ENCODE measurements at regions not wholly inside any gene's neighbourhood (a gene's known extent, or its start where the extent isn't known, plus 50 kb on each side); places are given as distances from the start of the nearest gene placed in this dataset.

DNA sequence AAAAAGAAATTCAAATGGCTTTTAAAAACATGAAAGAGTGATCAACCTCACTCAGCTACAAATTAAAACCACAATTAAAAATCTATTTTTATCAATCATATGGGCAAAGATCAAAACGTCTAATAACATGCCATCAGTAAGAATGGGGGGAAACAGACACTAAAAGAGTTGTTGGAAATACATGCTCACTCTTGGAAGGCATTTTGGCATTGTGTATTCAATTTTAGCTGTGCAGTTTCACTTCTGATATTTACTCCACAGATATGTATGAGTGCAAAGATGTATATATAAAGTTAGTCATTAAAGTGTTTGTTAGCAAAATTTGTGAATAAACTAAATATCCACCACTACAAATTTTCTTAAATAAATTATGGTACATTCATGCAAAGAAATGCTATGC lies 112.3 kb upstream of the TOP1 start:
- no peak for ATAC-seq
- TF ChIP-seq OSR1 (CRISPR knock-in tag; IDR thresholded peaks at IDR 0.05) = no peak
- no peak for TF ChIP-seq ESRRG (CRISPR knock-in tag; IDR thresholded peaks at IDR 0.05)
- TF ChIP-seq GLIS3 (CRISPR knock-in tag; IDR thresholded peaks at IDR 0.05) = no peak
- TF ChIP-seq SNAI2 (CRISPR knock-in tag; IDR thresholded peaks at IDR 0.05) = no peak
- TF ChIP-seq, protein P1, sequence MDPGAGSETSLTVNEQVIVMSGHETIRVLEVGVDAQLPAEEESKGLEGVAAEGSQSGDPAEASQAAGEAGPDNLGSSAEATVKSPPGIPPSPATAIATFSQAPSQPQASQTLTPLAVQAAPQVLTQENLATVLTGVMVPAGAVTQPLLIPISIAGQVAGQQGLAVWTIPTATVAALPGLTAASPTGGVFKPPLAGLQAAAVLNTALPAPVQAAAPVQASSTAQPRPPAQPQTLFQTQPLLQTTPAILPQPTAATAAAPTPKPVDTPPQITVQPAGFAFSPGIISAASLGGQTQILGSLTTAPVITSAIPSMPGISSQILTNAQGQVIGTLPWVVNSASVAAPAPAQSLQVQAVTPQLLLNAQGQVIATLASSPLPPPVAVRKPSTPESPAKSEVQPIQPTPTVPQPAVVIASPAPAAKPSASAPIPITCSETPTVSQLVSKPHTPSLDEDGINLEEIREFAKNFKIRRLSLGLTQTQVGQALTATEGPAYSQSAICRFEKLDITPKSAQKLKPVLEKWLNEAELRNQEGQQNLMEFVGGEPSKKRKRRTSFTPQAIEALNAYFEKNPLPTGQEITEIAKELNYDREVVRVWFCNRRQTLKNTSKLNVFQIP (CRISPR knock-in tag; IDR thresholded peaks at IDR 0.05; ENCODE audit: borderline replicate concordance, low read depth) = no peak
- TF ChIP-seq ISL1 (CRISPR knock-in tag; IDR thresholded peaks at IDR 0.05) = no peak
- no peak for TF ChIP-seq BACH2 (CRISPR knock-in tag; IDR thresholded peaks at IDR 0.05; ENCODE audit: borderline replicate concordance)
- TF ChIP-seq ZNF565 (CRISPR knock-in tag; conservative IDR thresholded peaks at IDR 0.05; ENCODE audit: low read depth) = no peak
- TF ChIP-seq ZNF70 (CRISPR knock-in tag; IDR thresholded peaks at IDR 0.05) = no peak
- no peak for TF ChIP-seq PPARA (CRISPR knock-in tag; IDR thresholded peaks at IDR 0.05; ENCODE audit: borderline replicate concordance)
- TF ChIP-seq ZC3H10 (CRISPR knock-in tag; IDR thresholded peaks at IDR 0.05) = no peak
- TF ChIP-seq ARNTL (CRISPR knock-in tag; IDR thresholded peaks at IDR 0.05; ENCODE audit: borderline replicate concordance, low read depth) = no peak
- no peak for TF ChIP-seq ZFP3 (CRISPR knock-in tag; IDR thresholded peaks at IDR 0.05)
- TF ChIP-seq, protein P2, sequence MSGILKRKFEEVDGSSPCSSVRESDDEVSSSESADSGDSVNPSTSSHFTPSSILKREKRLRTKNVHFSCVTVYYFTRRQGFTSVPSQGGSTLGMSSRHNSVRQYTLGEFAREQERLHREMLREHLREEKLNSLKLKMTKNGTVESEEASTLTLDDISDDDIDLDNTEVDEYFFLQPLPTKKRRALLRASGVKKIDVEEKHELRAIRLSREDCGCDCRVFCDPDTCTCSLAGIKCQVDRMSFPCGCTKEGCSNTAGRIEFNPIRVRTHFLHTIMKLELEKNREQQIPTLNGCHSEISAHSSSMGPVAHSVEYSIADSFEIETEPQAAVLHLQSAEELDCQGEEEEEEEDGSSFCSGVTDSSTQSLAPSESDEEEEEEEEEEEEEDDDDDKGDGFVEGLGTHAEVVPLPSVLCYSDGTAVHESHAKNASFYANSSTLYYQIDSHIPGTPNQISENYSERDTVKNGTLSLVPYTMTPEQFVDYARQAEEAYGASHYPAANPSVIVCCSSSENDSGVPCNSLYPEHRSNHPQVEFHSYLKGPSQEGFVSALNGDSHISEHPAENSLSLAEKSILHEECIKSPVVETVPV (CRISPR knock-in tag; IDR thresholded peaks at IDR 0.05) = no peak
- no peak for TF ChIP-seq CSDC2 (CRISPR knock-in tag; IDR thresholded peaks at IDR 0.05)
- no peak for TF ChIP-seq TCF4 (CRISPR knock-in tag; IDR thresholded peaks at IDR 0.05; ENCODE audit: borderline replicate concordance)

GRCh38 chr20:40920291-40920690 lies 108.3 kb upstream of the TOP1 start:
- TF ChIP-seq ZFP30 (CRISPR knock-in tag; IDR thresholded peaks at IDR 0.05) (no peak), ESRRG (CRISPR knock-in tag; IDR thresholded peaks at IDR 0.05) (no peak), ISL1 (CRISPR knock-in tag; IDR thresholded peaks at IDR 0.05) (no peak), ZC3H10 (CRISPR knock-in tag; IDR thresholded peaks at IDR 0.05) (no peak), TCF4 (CRISPR knock-in tag; IDR thresholded peaks at IDR 0.05; ENCODE audit: borderline replicate concordance) (no peak), ARNTL (CRISPR knock-in tag; IDR thresholded peaks at IDR 0.05; ENCODE audit: borderline replicate concordance, low read depth) (no peak)
- TF ChIP-seq, protein P1 (CRISPR knock-in tag; IDR thresholded peaks at IDR 0.05; ENCODE audit: borderline replicate concordance, low read depth) = no peak
- no peak for ATAC-seq

DNA sequence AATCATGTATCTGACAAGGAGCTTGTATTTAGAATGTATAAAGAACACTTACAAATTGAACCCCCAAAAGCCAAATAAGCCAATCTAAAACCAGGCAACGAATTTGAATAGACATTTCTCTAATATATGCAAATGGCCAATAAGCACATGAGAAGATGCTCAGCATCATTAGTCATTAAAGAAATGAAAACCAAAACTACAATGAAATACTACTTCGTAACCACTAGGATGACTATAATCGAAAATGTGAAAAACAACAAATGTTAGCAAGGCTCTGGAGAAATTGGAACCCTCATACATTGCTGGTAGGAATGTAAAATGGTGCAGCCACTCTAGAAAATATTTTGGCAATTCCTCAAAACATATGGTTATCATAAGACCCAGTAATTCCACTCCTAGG lies 105.8 kb upstream of the TOP1 start:
- no peak for ATAC-seq
- TF ChIP-seq, protein P2 (CRISPR knock-in tag; IDR thresholded peaks at IDR 0.05) = no peak
- TF ChIP-seq ESRRG (CRISPR knock-in tag; IDR thresholded peaks at IDR 0.05) (no peak), ZFP3 (CRISPR knock-in tag; IDR thresholded peaks at IDR 0.05) (no peak), TOX (CRISPR knock-in tag; IDR thresholded peaks at IDR 0.05; ENCODE audit: borderline replicate concordance) (no peak), BACH2 (CRISPR knock-in tag; IDR thresholded peaks at IDR 0.05; ENCODE audit: borderline replicate concordance) (no peak), ZNF70 (CRISPR knock-in tag; IDR thresholded peaks at IDR 0.05) (no peak), ZNF8 (CRISPR knock-in tag; IDR thresholded peaks at IDR 0.05) (no peak), ZNF565 (CRISPR knock-in tag; conservative IDR thresholded peaks at IDR 0.05; ENCODE audit: low read depth) (no peak), ISL1 (CRISPR knock-in tag; IDR thresholded peaks at IDR 0.05) (no peak), CSDC2 (CRISPR knock-in tag; IDR thresholded peaks at IDR 0.05) (no peak), TCF4 (CRISPR knock-in tag; IDR thresholded peaks at IDR 0.05; ENCODE audit: borderline replicate concordance) (no peak), ZC3H10 (CRISPR knock-in tag; IDR thresholded peaks at IDR 0.05) (no peak), PPARA (CRISPR knock-in tag; IDR thresholded peaks at IDR 0.05; ENCODE audit: borderline replicate concordance) (no peak), GLIS3 (CRISPR knock-in tag; IDR thresholded peaks at IDR 0.05) (no peak), OSR1 (CRISPR knock-in tag; IDR thresholded peaks at IDR 0.05) (no peak)
- TF ChIP-seq, protein P1 (CRISPR knock-in tag; IDR thresholded peaks at IDR 0.05; ENCODE audit: borderline replicate concordance, low read depth) = no peak
- TF ChIP-seq, protein P3, sequence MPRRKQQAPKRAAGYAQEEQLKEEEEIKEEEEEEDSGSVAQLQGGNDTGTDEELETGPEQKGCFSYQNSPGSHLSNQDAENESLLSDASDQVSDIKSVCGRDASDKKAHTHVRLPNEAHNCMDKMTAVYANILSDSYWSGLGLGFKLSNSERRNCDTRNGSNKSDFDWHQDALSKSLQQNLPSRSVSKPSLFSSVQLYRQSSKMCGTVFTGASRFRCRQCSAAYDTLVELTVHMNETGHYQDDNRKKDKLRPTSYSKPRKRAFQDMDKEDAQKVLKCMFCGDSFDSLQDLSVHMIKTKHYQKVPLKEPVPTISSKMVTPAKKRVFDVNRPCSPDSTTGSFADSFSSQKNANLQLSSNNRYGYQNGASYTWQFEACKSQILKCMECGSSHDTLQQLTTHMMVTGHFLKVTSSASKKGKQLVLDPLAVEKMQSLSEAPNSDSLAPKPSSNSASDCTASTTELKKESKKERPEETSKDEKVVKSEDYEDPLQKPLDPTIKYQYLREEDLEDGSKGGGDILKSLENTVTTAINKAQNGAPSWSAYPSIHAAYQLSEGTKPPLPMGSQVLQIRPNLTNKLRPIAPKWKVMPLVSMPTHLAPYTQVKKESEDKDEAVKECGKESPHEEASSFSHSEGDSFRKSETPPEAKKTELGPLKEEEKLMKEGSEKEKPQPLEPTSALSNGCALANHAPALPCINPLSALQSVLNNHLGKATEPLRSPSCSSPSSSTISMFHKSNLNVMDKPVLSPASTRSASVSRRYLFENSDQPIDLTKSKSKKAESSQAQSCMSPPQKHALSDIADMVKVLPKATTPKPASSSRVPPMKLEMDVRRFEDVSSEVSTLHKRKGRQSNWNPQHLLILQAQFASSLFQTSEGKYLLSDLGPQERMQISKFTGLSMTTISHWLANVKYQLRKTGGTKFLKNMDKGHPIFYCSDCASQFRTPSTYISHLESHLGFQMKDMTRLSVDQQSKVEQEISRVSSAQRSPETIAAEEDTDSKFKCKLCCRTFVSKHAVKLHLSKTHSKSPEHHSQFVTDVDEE (CRISPR knock-in tag; IDR thresholded peaks at IDR 0.05) = no peak
- TF ChIP-seq, protein P4, sequence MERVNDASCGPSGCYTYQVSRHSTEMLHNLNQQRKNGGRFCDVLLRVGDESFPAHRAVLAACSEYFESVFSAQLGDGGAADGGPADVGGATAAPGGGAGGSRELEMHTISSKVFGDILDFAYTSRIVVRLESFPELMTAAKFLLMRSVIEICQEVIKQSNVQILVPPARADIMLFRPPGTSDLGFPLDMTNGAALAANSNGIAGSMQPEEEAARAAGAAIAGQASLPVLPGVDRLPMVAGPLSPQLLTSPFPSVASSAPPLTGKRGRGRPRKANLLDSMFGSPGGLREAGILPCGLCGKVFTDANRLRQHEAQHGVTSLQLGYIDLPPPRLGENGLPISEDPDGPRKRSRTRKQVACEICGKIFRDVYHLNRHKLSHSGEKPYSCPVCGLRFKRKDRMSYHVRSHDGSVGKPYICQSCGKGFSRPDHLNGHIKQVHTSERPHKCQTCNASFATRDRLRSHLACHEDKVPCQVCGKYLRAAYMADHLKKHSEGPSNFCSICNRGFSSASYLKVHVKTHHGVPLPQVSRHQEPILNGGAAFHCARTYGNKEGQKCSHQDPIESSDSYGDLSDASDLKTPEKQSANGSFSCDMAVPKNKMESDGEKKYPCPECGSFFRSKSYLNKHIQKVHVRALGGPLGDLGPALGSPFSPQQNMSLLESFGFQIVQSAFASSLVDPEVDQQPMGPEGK (CRISPR knock-in tag; IDR thresholded peaks at IDR 0.05; ENCODE audit: borderline replicate concordance) = no peak
- TF ChIP-seq, protein P5, sequence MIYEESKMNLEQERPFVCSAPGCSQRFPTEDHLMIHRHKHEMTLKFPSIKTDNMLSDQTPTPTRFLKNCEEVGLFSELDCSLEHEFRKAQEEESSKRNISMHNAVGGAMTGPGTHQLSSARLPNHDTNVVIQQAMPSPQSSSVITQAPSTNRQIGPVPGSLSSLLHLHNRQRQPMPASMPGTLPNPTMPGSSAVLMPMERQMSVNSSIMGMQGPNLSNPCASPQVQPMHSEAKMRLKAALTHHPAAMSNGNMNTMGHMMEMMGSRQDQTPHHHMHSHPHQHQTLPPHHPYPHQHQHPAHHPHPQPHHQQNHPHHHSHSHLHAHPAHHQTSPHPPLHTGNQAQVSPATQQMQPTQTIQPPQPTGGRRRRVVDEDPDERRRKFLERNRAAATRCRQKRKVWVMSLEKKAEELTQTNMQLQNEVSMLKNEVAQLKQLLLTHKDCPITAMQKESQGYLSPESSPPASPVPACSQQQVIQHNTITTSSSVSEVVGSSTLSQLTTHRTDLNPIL (CRISPR knock-in tag; IDR thresholded peaks at IDR 0.05; ENCODE audit: low read depth) = no peak
